ENCODE measurements at regions not wholly inside any gene's neighbourhood (a gene's known extent, or its start where the extent isn't known, plus 50 kb on each side); places are given as distances from the start of the nearest gene placed in this dataset.

GRCh38 chr12:82146740-82147139, 211.4 kb downstream of the CCDC59 start:
- DNase-seq = no peak
- 73 to 77% methylated on average over 3 of the region's 3 CpGs for WGBS, 2 donors
- TF ChIP-seq POLR2A (IDR thresholded peaks at IDR 0.05) (no peak), CTCF (IDR thresholded peaks at IDR 0.05) (no peak), EP300 (IDR thresholded peaks at IDR 0.05) (no peak)
- H3K4me1 ChIP-seq = no peaks in the 10 kb centered on the region
- peaks cover 0 to 5% (median 0%) of the 10 kb centered on the region in 4 donors for H3K9me3 ChIP-seq
- no peak overlapping the region for H3K4me3 ChIP-seq
- no peak for ATAC-seq (ENCODE audit: low FRiP score in 2 of 2)
- no peaks in the 10 kb centered on the region for H3K27me3 ChIP-seq
- no peaks in the 10 kb centered on the region for H3K36me3 ChIP-seq
- H3K27ac ChIP-seq = no peak overlapping the region

GRCh38 chr12:82144505-82144904, 213.7 kb downstream of the CCDC59 start:
- H3K27ac ChIP-seq = no peak overlapping the region
- H3K36me3 ChIP-seq = no peaks in the 10 kb centered on the region
- no peak for DNase-seq
- H3K4me3 ChIP-seq = no peak overlapping the region
- WGBS, 2 donors = 58 to 79% methylated on average over 1 of the region's 1 CpG
- no peak for ATAC-seq (ENCODE audit: low FRiP score in 2 of 2)
- H3K27me3 ChIP-seq = no peaks in the 10 kb centered on the region
- no peaks in the 10 kb centered on the region for H3K4me1 ChIP-seq
- no peak for TF ChIP-seq POLR2A (IDR thresholded peaks at IDR 0.05)
- TF ChIP-seq CTCF (IDR thresholded peaks at IDR 0.05) = no peak
- TF ChIP-seq POLR2AphosphoS5 (IDR thresholded peaks at IDR 0.05) = no peak
- TF ChIP-seq EP300 (IDR thresholded peaks at IDR 0.05) = no peak
- H3K9me3 ChIP-seq = peaks cover 0 to 5% (median 0%) of the 10 kb centered on the region in 4 donors

GRCh38 chr12:82132390-82132789, 225.8 kb downstream of the CCDC59 start:
- TF ChIP-seq CTCF (IDR thresholded peaks at IDR 0.05) = no peak
- TF ChIP-seq POLR2AphosphoS5 (IDR thresholded peaks at IDR 0.05) = no peak
- no peak for TF ChIP-seq EP300 (IDR thresholded peaks at IDR 0.05)
- no peak for TF ChIP-seq POLR2A (IDR thresholded peaks at IDR 0.05)
- H3K27me3 ChIP-seq = no peaks in the 10 kb centered on the region
- no peaks in the 10 kb centered on the region for H3K4me1 ChIP-seq
- ATAC-seq (ENCODE audit: low FRiP score in 2 of 2) (no peak), DNase-seq (no peak)
- no peaks in the 10 kb centered on the region for H3K36me3 ChIP-seq
- H3K4me3 ChIP-seq = no peak overlapping the region
- H3K27ac ChIP-seq = no peak overlapping the region
- 84 to 90% methylated on average over 3 of the region's 3 CpGs for WGBS, 2 donors
- H3K9me3 ChIP-seq = no peaks in the 10 kb centered on the region

GRCh38 chr12:82130762-82131161, 227.4 kb downstream of the CCDC59 start:
- Histone ChIP-seq H3K4me1 (no peaks in the 10 kb centered on the region), H3K36me3 (no peaks in the 10 kb centered on the region), H3K4me3 (no peak overlapping the region), H3K27me3 (no peaks in the 10 kb centered on the region), H3K27ac (no peak overlapping the region), H3K9me3 (no peaks in the 10 kb centered on the region)
- ATAC-seq (ENCODE audit: low FRiP score in 2 of 2) (no peak), DNase-seq (no peak)
- TF ChIP-seq POLR2AphosphoS5 (IDR thresholded peaks at IDR 0.05) (no peak), EP300 (IDR thresholded peaks at IDR 0.05) (no peak), POLR2A (IDR thresholded peaks at IDR 0.05) (no peak), CTCF (IDR thresholded peaks at IDR 0.05) (no peak)

GRCh38 chr12:82124711-82125380, 233.3 kb downstream of the CCDC59 start:
- TF ChIP-seq POLR2AphosphoS5 (IDR thresholded peaks at IDR 0.05) = no peak
- no peak for TF ChIP-seq CTCF (IDR thresholded peaks at IDR 0.05)
- no peak for DNase-seq

More at GRCh38 chr12:82124711-82125380, 233.3 kb downstream of the CCDC59 start:
- no peaks in the 10 kb centered on the region for H3K27me3 ChIP-seq
- no peaks in the 10 kb centered on the region for H3K9me3 ChIP-seq
- H3K4me3 ChIP-seq = no peak overlapping the region
- H3K27ac ChIP-seq = no peak overlapping the region
- no peak for ATAC-seq (ENCODE audit: low FRiP score in 2 of 2)
- WGBS, 2 donors = 55 to 67% methylated on average over 2 of the region's 2 CpGs
- H3K4me1 ChIP-seq = no peaks in the 10 kb centered on the region
- no peaks in the 10 kb centered on the region for H3K36me3 ChIP-seq

Data from upper lobe of left lung (tissue), 6 donors.